ENCODE measurements at regions not wholly inside any gene's neighbourhood (a gene's known extent, or its start where the extent isn't known, plus 50 kb on each side); places are given as distances from the start of the nearest gene placed in this dataset.

- Histone ChIP-seq H3K27ac (no peak overlapping the region), H3K4me1 (no peaks in the 10 kb centered on the region), H3K27me3 (ENCODE audit: insufficient read depth in 3 of 3, low read length in 2 of 3) (no peaks in the 10 kb centered on the region), H3K4me3 (no peak overlapping the region), H3K9me3 (no peaks in the 10 kb centered on the region), H3K36me3 (ENCODE audit: insufficient read depth in 1 of 2, low read depth in 1 of 2) (no peaks in the 10 kb centered on the region)
- TF ChIP-seq CTCF (IDR thresholded peaks at IDR 0.05), result no peak
- DNase-seq (no peak), ATAC-seq (no peak)
- intact Hi-C loops (cut with DNase I), result no loop called here
- WGBS, 3 donors, result 42 to 61% (median 48%) methylated on average over 3 of the region's 3 CpGs
Observed at GRCh38 chr6:105536961-105537360, 134.1 kb upstream of the PREP start.

- DNase-seq (no peak), ATAC-seq (no peak)
- Histone ChIP-seq H3K9me3 (no peaks in the 10 kb centered on the region), H3K4me1 (no peaks in the 10 kb centered on the region), H3K27me3 (ENCODE audit: insufficient read depth in 3 of 3, low read length in 2 of 3) (no peaks in the 10 kb centered on the region), H3K36me3 (ENCODE audit: insufficient read depth in 1 of 2, low read depth in 1 of 2) (no peaks in the 10 kb centered on the region), H3K4me3 (no peak overlapping the region), H3K27ac (no peak overlapping the region)
- TF ChIP-seq CTCF (IDR thresholded peaks at IDR 0.05), result no peak
- 83 to 86% (median 85%) methylated on average over 3 of the region's 3 CpGs for WGBS, 3 donors
- intact Hi-C loops (cut with DNase I), result no loop called here
Observed at GRCh38 chr6:105533301-105533700, 130.4 kb upstream of the PREP start.

GRCh38 chr6:105526225-105526872 is 123.5 kb upstream of the PREP start:
- 74 to 88% (median 82%) methylated on average over 2 of the region's 2 CpGs for WGBS, 3 donors
- ATAC-seq (no peak), DNase-seq (no peak)
- H3K27me3 ChIP-seq (ENCODE audit: insufficient read depth in 3 of 3, low read length in 2 of 3), result no peaks in the 10 kb centered on the region
- H3K4me1 ChIP-seq, result no peaks in the 10 kb centered on the region
- no peaks in the 10 kb centered on the region for H3K9me3 ChIP-seq
- intact Hi-C loops (cut with DNase I), result no loop called here
- H3K36me3 ChIP-seq (ENCODE audit: insufficient read depth in 1 of 2, low read depth in 1 of 2), result no peaks in the 10 kb centered on the region
- no peak for TF ChIP-seq CTCF (IDR thresholded peaks at IDR 0.05)
- H3K27ac ChIP-seq, result no peak overlapping the region
- H3K4me3 ChIP-seq, result no peak overlapping the region

GRCh38 chr6:105522626-105523322 is 119.9 kb upstream of the PREP start:
- Histone ChIP-seq H3K27me3 (ENCODE audit: insufficient read depth in 3 of 3, low read length in 2 of 3) (no peaks in the 10 kb centered on the region), H3K9me3 (no peaks in the 10 kb centered on the region), H3K36me3 (ENCODE audit: insufficient read depth in 1 of 2, low read depth in 1 of 2) (no peaks in the 10 kb centered on the region), H3K4me3 (no peak overlapping the region), H3K27ac (no peak overlapping the region), H3K4me1 (no peaks in the 10 kb centered on the region)
- TF ChIP-seq CTCF (IDR thresholded peaks at IDR 0.05), result no peak
- DNase-seq (no peak), ATAC-seq (no peak)
- 85 to 86% (median 86%) methylated on average over 3 of the region's 3 CpGs for WGBS, 3 donors
- intact Hi-C loops (cut with DNase I), result no loop called here

Data from psoas muscle (tissue), 7 donors.